Spleen (tissue), 11 donors: ENCODE measurements at regions not wholly inside any gene's neighbourhood (a gene's known extent, or its start where the extent isn't known, plus 50 kb on each side); places are given as distances from the start of the nearest gene placed in this dataset.

Source experiments
- DNase-seq: peaks from one replicate; pipeline ENCODE4 v3.0.0-alpha.2; 2020
- H3K27ac ChIP-seq, 8 donors: fragments of 200-600 bp; sonication (generic) in 7 of 8; 1 replicate in 4 of 8; 2 replicates in 4 of 8; pipeline versions ENCODE4 v1.5.0 to v1.8.0; 2016 to 2021; ENCODE audit warnings: inconsistent platforms in 4 of 8, mild to moderate bottlenecking in 4 of 8, moderate library complexity in 1 of 8
- H3K27me3 ChIP-seq, 7 donors: fragments of 200-600 bp; sonication (generic) in 6 of 7; replicated peaks in 1 of 7; 1 replicate in 4 of 7; 2 replicates in 3 of 7; pipeline versions ENCODE4 v1.5.0 to v1.8.0; 2016 to 2021; ENCODE audit warnings: inconsistent platforms in 3 of 7, mild to moderate bottlenecking in 1 of 7
- H3K36me3 ChIP-seq, 6 donors: fragments of 200-600 bp; sonication (generic) in 5 of 6; 1 replicate in 4 of 6; 2 replicates in 2 of 6; pipeline versions ENCODE4 v1.5.0 to v1.8.0; 2016 to 2021; ENCODE audit warnings: inconsistent platforms in 2 of 6
- H3K4me1 ChIP-seq, 6 donors: fragments of 200-600 bp; sonication (generic) in 5 of 6; 1 replicate in 3 of 6; 2 replicates in 3 of 6; pipeline versions ENCODE4 v1.5.0 to v1.8.0; 2016 to 2021; ENCODE audit warnings: inconsistent platforms in 3 of 6
- H3K4me3 ChIP-seq, 8 donors: fragments of 200-600 bp; sonication (generic) in 7 of 8; 1 replicate in 4 of 8; 2 replicates in 4 of 8; pipeline versions ENCODE4 v1.5.0 to v1.8.0; 2016 to 2021; ENCODE audit warnings: inconsistent platforms in 4 of 8, mild to moderate bottlenecking in 4 of 8, moderate library complexity in 2 of 8
- H3K9me3 ChIP-seq, 8 donors: fragments of 200-600 bp; sonication (generic) in 7 of 8; 1 replicate in 4 of 8; 2 replicates in 4 of 8; pipeline versions ENCODE4 v1.5.0 to v1.8.0; 2016 to 2021; ENCODE audit warnings: inconsistent platforms in 4 of 8
- POLR2A ChIP-seq, 3 donors: fragments of 450-650 bp; IDR thresholded peaks; one replicate each; pipeline ENCODE4 v1.5.1; 2017; ENCODE audit warnings: antibody characterized with exemption in 3 of 3, mild to moderate bottlenecking in 1 of 3
- POLR2AphosphoS5 ChIP-seq, 3 donors: sonication (generic); formaldehyde crosslinking; IDR thresholded peaks; one replicate each; pipeline ENCODE4 v1.5.1; 2017; ENCODE audit warnings: antibody characterized with exemption in 3 of 3
- WGBS, 5 donors: extraction: QIAGEN DNeasy Blood & Tissue Kit in 3 of 5; methylation state at CpG; one replicate each; pipeline versions ENCODE4 v1.1.5 to v1.1.7; 2013 to 2018; 5-methylcytosine and 5-hydroxymethylcytosine counted together
- intact Hi-C: fragments of 100-400 bp; cut with DNase I; formaldehyde crosslinking; loops from one replicate; pipeline ENCODE4 v1.15.0; 2023; ENCODE audit warnings: low total_unique reads
- TF ChIP-seq, protein P1 (sequence below), 11 experiments: fragments of 200-600 bp in 7 of 11; fragments of 450-650 bp in 4 of 11; sonication (generic) in 4 of 11; IDR thresholded peaks in 8 of 11; conservative IDR thresholded peaks in 3 of 11; 1 replicate in 7 of 11; 2 replicates in 4 of 11; pipeline versions ENCODE4 v1.4.0 to v1.8.0; 2016 to 2021; ENCODE audit warnings: antibody characterized with exemption in 11 of 11, inconsistent platforms in 4 of 11, mild to moderate bottlenecking in 1 of 11
- donor health status: healthy with polysubstance abuse.
- donor health status: DM: no; HTN: no; CAD: no; lungs with moderate emphysema.
- donor health status: DM: no; HTN: no; CAD: no.
- donor health status: Bipolar disorder and iron deficiency.
- donor health status: healthy.
- donor health status: DM: no; HTN: no; CAD: no.
- donor health status: DM: yes; HTN: yes; CAD: no.

DNA sequence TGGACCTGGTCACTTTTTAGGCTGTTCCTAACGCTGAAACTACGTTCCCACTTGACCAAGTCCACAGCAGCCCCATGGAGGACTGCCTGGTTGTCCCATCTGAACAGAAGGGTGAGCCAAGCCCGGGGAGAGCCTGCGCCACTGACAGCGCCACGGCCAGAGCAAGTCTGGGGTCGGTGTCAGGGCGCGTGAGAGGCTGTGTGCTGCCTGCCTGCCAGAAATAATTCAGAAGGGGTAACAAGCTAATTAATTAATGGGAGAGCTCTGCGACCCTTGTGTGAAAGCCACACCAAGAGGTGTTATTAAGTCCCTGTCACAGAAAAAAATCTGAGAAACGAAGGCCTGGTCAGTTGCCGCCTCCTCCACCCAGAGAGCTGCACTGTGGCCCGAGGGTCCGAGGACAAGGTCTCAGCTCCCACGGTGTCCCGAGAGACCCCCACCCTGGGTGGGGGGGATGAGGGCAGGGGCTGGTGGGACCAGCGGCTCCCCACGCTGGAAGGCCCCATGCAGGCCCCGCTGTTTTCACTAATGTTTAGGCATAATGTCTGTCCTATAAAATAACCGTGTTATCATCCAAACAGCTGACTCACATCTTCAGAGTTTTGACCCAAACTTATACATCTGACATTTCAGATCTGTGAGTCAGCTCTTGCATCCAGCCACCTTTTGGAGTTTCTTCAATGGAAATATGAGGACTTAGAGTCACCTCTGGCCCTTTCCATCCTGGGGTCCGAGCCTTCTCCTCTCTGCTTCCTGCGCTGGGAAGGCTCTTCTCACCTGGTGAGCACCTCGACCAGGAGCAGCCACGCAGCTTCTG is 58.5 kb downstream of the DLL1 start:
- no peaks in the 10 kb centered on the region for H3K36me3 ChIP-seq
- intact Hi-C loops = no loop called here
- no peak overlapping the region for H3K4me3 ChIP-seq
- H3K27ac ChIP-seq = no peak overlapping the region
- no peak for DNase-seq
- no peak for TF ChIP-seq POLR2AphosphoS5 (IDR thresholded peaks at IDR 0.05)
- no peak for TF ChIP-seq POLR2A (IDR thresholded peaks at IDR 0.05)
- WGBS, 5 donors = 80 to 92% (median 89%) methylated on average over 24 of the region's 24 CpGs
- H3K27me3 ChIP-seq = peaks cover 0 to 9% (median 0%) of the 10 kb centered on the region in 7 donors
- H3K9me3 ChIP-seq = no peaks in the 10 kb centered on the region
- H3K4me1 ChIP-seq = peaks cover 0 to 11% (median 4%) of the 10 kb centered on the region in 6 donors

DNA sequence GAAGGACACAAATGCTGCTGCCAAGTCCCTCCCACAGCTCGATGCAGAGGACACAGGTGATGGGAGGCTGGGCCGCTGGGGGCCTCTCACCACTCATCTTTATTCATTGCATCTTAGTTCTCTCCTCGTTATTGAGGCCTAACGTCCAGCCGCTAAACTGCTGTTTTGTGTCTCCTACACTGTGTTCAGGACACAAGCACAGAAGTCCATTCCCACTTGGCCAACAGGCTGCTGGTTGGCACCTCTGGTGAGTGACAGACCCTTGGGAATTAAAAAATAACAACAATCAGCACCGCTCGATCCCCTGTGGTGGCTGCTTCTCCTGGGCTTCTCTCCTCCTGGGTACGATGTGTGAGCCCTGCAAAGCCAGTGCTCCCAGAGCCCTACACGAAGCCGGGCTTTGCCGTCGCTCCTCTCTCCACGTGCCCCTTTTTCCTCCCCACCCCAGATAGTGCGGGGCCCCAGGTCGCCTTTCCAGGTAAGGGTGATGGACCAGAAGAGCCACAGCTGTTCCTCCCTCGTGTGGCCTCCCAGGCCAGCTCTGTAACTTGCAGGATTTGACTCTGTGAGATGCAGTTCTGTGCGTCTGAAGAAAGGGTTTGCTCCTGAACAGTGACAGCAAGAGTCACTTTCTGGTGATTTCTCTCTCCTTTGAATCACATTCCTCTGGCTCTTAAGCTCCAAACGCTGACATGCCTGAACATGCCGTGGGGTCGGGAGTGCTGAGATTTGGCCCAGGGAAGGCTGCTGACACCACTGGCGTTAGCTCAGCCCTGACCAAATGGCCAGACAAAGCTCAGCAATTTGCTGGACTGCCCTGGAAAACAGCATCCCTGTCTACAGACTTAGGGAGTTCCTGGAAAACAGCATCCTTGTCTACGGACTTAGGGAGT is 59.3 kb downstream of the DLL1 start:
- peaks cover 0 to 11% (median 4%) of the 10 kb centered on the region in 6 donors for H3K4me1 ChIP-seq
- no peak for TF ChIP-seq POLR2AphosphoS5 (IDR thresholded peaks at IDR 0.05)
- TF ChIP-seq, protein P1, sequence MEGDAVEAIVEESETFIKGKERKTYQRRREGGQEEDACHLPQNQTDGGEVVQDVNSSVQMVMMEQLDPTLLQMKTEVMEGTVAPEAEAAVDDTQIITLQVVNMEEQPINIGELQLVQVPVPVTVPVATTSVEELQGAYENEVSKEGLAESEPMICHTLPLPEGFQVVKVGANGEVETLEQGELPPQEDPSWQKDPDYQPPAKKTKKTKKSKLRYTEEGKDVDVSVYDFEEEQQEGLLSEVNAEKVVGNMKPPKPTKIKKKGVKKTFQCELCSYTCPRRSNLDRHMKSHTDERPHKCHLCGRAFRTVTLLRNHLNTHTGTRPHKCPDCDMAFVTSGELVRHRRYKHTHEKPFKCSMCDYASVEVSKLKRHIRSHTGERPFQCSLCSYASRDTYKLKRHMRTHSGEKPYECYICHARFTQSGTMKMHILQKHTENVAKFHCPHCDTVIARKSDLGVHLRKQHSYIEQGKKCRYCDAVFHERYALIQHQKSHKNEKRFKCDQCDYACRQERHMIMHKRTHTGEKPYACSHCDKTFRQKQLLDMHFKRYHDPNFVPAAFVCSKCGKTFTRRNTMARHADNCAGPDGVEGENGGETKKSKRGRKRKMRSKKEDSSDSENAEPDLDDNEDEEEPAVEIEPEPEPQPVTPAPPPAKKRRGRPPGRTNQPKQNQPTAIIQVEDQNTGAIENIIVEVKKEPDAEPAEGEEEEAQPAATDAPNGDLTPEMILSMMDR (IDR thresholded peaks at IDR 0.05 in 8 of 11, conservative IDR thresholded peaks at IDR 0.05 in 3 of 11) = no peak
- H3K27ac ChIP-seq = no peak overlapping the region
- intact Hi-C loops = no loop called here
- H3K9me3 ChIP-seq = no peaks in the 10 kb centered on the region
- peaks cover 0 to 10% (median 0%) of the 10 kb centered on the region in 7 donors for H3K27me3 ChIP-seq
- DNase-seq = no peak
- H3K36me3 ChIP-seq = no peaks in the 10 kb centered on the region
- 82 to 88% (median 86%) methylated on average over 20 to 22 of the region's 22 CpGs for WGBS, 5 donors
- no peak overlapping the region for H3K4me3 ChIP-seq

DNA sequence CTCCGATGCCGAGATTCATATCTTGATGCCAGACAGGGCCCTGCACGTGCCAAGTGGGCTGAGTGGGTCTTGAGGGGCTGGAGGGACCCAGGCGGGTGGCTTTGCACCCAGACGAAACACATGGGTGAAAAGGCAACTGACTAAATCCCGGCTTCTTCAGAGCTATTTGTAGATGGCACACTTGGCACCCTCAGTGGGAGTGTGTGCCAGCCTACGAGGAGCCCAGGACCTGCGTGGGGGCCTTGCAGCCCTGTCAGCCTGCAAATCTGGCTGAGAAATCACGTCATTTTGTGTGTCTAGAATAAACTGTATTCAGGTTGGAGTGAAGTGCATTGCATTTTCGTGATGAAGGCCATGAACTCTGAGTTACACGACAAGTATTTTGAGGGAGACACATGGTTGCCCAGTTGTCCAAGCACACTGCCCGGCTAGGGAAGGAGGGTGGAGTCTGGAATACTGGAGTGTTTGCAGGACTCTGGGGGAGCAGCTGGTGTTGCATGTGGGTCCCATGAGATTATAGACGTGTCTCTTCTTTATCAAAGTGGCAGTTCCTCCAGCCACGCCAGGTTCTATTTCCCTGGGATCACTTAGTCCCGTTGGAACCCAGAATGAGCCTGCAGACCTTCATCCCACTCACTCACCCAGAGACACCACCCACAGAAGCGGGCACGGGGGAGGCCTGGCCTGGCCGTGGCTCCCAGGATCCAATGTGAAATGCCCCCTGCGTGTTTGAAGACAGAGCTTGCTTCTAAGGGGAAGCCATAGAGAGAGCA is 60.2 kb downstream of the DLL1 start:
- Histone ChIP-seq H3K27ac (no peak overlapping the region), H3K36me3 (no peaks in the 10 kb centered on the region), H3K4me3 (no peak overlapping the region), H3K27me3 (peaks cover 0 to 10% (median 0%) of the 10 kb centered on the region in 7 donors), H3K9me3 (no peaks in the 10 kb centered on the region), H3K4me1 (peaks cover 0 to 17% (median 4%) of the 10 kb centered on the region in 6 donors)
- intact Hi-C loops = no loop called here
- no peak for TF ChIP-seq POLR2AphosphoS5 (IDR thresholded peaks at IDR 0.05)
- TF ChIP-seq, protein P1 (IDR thresholded peaks at IDR 0.05 in 8 of 11, conservative IDR thresholded peaks at IDR 0.05 in 3 of 11) = no peak
- no peak for TF ChIP-seq POLR2A (IDR thresholded peaks at IDR 0.05)
- DNase-seq = no peak
- 85 to 90% (median 89%) methylated on average over 15 to 19 of the region's 19 CpGs for WGBS, 5 donors

DNA sequence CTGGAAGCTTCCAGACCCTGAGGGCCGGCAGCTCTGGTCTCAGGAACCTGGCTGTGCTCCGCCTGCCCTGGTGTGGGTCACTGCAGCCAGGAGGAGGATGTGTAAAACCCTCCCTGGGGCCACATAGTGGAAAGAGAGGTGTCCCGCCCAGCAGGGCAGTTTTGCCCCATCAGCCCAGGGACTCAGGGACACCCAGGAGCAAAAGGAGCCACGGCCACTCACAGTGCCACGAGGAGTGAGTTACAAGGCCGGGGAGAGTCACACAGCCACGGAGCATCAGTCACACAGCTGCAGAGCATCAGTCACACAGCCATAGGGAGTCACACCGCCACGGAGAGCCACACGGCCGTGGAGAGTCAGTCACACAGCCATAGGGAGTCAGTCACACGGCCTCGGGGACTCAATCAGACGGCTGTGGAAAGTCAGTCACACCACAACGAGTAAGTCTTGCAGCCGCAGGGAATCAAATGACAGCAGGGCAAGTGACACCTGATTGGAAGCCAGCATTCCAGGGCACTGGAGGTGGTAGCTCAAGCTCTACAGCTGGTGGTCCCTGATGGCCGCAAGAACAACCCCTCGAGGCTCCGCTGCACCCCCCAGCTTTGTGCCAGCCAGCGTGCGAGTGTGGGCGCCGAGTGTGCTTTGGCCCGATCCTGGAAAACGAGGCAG is 60.9 kb downstream of the DLL1 start:
- no peak for DNase-seq
- H3K36me3 ChIP-seq = no peaks in the 10 kb centered on the region
- no peak overlapping the region for H3K4me3 ChIP-seq
- peaks cover 0 to 10% (median 0%) of the 10 kb centered on the region in 7 donors for H3K27me3 ChIP-seq
- peaks cover 0 to 24% (median 5%) of the 10 kb centered on the region in 6 donors for H3K4me1 ChIP-seq
- no peak overlapping the region for H3K27ac ChIP-seq
- TF ChIP-seq, protein P1 (IDR thresholded peaks at IDR 0.05 in 8 of 11, conservative IDR thresholded peaks at IDR 0.05 in 3 of 11) = no peak
- TF ChIP-seq POLR2AphosphoS5 (IDR thresholded peaks at IDR 0.05) (no peak), POLR2A (IDR thresholded peaks at IDR 0.05) (no peak)
- intact Hi-C loops = no loop called here
- no peaks in the 10 kb centered on the region for H3K9me3 ChIP-seq
- WGBS, 5 donors = 87 to 95% (median 90%) methylated on average over 22 to 25 of the region's 25 CpGs
